Stomach (tissue), 4 donors: ENCODE measurements at regions not wholly inside any gene's neighbourhood (a gene's known extent, or its start where the extent isn't known, plus 50 kb on each side); places are given as distances from the start of the nearest gene placed in this dataset.

Experiments
- EP300 ChIP-seq: sonication (generic); formaldehyde crosslinking; IDR thresholded peaks from one replicate; pipeline ENCODE4 v1.6.1; 2017; ENCODE audit warnings: antibody characterized with exemption
- TF ChIP-seq, protein P1 (sequence below), 7 experiments: fragments of 450-650 bp in 4 of 7; fragments of 200-600 bp in 3 of 7; sonication (generic) in 3 of 7; IDR thresholded peaks; one replicate each; pipeline ENCODE4 v1.5.1; 2016 to 2019; ENCODE audit warnings: antibody characterized with exemption in 7 of 7, control low read depth in 2 of 7, mild to moderate bottlenecking in 1 of 7

DNA sequence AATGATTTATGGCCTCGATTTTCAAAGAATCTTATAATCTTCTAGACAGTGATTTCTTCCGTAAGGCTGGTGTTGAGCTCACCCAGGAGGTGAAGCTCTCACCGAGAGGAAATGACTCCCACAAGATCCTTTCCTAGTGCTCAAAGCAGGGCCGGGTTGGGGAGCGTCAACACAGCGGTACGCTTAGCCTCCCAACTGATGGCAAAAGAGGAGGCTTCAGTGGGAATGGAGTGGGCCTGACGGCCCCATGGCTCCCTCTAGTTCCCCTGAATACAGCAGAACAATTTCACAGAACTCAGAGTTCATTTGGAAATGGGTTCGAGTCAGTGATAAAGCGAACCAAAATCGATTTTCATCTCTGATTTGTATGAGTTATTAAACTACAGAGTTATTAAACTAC lies 449.5 kb downstream of the KLF12 start:
- TF ChIP-seq, protein P1, sequence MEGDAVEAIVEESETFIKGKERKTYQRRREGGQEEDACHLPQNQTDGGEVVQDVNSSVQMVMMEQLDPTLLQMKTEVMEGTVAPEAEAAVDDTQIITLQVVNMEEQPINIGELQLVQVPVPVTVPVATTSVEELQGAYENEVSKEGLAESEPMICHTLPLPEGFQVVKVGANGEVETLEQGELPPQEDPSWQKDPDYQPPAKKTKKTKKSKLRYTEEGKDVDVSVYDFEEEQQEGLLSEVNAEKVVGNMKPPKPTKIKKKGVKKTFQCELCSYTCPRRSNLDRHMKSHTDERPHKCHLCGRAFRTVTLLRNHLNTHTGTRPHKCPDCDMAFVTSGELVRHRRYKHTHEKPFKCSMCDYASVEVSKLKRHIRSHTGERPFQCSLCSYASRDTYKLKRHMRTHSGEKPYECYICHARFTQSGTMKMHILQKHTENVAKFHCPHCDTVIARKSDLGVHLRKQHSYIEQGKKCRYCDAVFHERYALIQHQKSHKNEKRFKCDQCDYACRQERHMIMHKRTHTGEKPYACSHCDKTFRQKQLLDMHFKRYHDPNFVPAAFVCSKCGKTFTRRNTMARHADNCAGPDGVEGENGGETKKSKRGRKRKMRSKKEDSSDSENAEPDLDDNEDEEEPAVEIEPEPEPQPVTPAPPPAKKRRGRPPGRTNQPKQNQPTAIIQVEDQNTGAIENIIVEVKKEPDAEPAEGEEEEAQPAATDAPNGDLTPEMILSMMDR (IDR thresholded peaks at IDR 0.05), result no peak
- no peak for TF ChIP-seq EP300
